Neuronal stem cell (in vitro differentiated cells): ENCODE measurements at regions not wholly inside any gene's neighbourhood (a gene's known extent, or its start where the extent isn't known, plus 50 kb on each side); places are given as distances from the start of the nearest gene placed in this dataset.
"Not testable (repeated sequence)": the region's sequence is repeated elsewhere in the genome, so short reads cannot be mapped to it uniquely, and the experiment has no call there.

ENCODE experiments used
- DNase-seq: peaks from one replicate; pipeline ENCODE4 v3.0.0-alpha.2; 2013; ENCODE audit warnings: low spot score
- H2AFZ ChIP-seq: one replicate; pipeline ENCODE4 v1.6.1; 2013; ENCODE audit warnings: mild to moderate bottlenecking, low read length, inconsistent platforms
- H2AK5ac ChIP-seq: 2 replicates; pipeline ENCODE4 v1.6.1; 2013; ENCODE audit warnings: low read depth, mild to moderate bottlenecking, inconsistent platforms, low read length, moderate library complexity, mixed read lengths
- H2BK120ac ChIP-seq: 2 replicates; pipeline ENCODE4 v1.6.1; 2013; ENCODE audit warnings: low read depth, mild to moderate bottlenecking, inconsistent platforms, low read length, moderate library complexity, mixed read lengths
- H2BK12ac ChIP-seq: one replicate; pipeline ENCODE4 v1.6.1; 2013; ENCODE audit warnings: low read length, inconsistent platforms
- H2BK15ac ChIP-seq: 2 replicates; pipeline ENCODE4 v1.6.1; 2013; ENCODE audit warnings: mild to moderate bottlenecking, low read length, inconsistent platforms, mixed read lengths
- H2BK5ac ChIP-seq: one replicate; pipeline ENCODE4 v1.6.1; 2013; ENCODE audit warnings: inconsistent platforms, mild to moderate bottlenecking, low read length, moderate library complexity
- H3K14ac ChIP-seq: one replicate; pipeline ENCODE4 v1.6.1; 2013; ENCODE audit warnings: low read length, inconsistent platforms
- H3K18ac ChIP-seq: 2 replicates; pipeline ENCODE4 v1.6.1; 2013; ENCODE audit warnings: low read length, inconsistent platforms
- H3K23ac ChIP-seq: 2 replicates; pipeline ENCODE4 v1.6.1; 2013; ENCODE audit warnings: low read depth, mild to moderate bottlenecking, mixed read lengths, low read length, inconsistent platforms; ENCODE audit not compliant: poor library complexity
- H3K27ac ChIP-seq: replicated peaks from 3 replicates; pipeline ENCODE4 v1.5.1; 2013; ENCODE audit warnings: low read length, inconsistent platforms
- H3K27me3 ChIP-seq, 3 experiments: 2 replicates each; pipeline ENCODE4 v1.6.1; 2013; ENCODE audit warnings: low read length in 3 of 3, mild to moderate bottlenecking in 2 of 3, inconsistent platforms in 1 of 3, low read depth in 1 of 3, mixed read lengths in 1 of 3, moderate library complexity in 1 of 3; ENCODE audit not compliant: control insufficient read depth in 3 of 3, insufficient read depth in 3 of 3
- H3K36me3 ChIP-seq, 2 donors: replicated peaks in 1 of 2; 2 replicates each; pipeline ENCODE4 v1.6.1; 2013; ENCODE audit warnings: low read length in 2 of 2; ENCODE audit not compliant: control insufficient read depth in 2 of 2, insufficient read depth in 2 of 2
- H3K4ac ChIP-seq: 2 replicates; pipeline ENCODE4 v1.6.1; 2013; ENCODE audit warnings: inconsistent platforms, mild to moderate bottlenecking, low read length, moderate library complexity
- H3K4me1 ChIP-seq, 2 donors: 1 replicate in 1 of 2; 2 replicates in 1 of 2; pipeline ENCODE4 v1.6.1; 2013; ENCODE audit warnings: low read length in 2 of 2, low read depth in 1 of 2; ENCODE audit not compliant: control insufficient read depth in 2 of 2, insufficient read depth in 1 of 2
- H3K4me2 ChIP-seq: one replicate; pipeline ENCODE4 v1.6.1; 2013; ENCODE audit warnings: mild to moderate bottlenecking, low read length, inconsistent platforms; ENCODE audit not compliant: insufficient read depth, poor library complexity, severe bottlenecking
- H3K4me3 ChIP-seq, 2 donors: 2 replicates each; pipeline ENCODE4 v1.5.1; 2013; ENCODE audit warnings: low read length in 2 of 2, mild to moderate bottlenecking in 2 of 2, inconsistent platforms in 1 of 2, moderate library complexity in 1 of 2
- H3K79me1 ChIP-seq: one replicate; pipeline ENCODE4 v1.6.1; 2013; ENCODE audit warnings: low read depth, mild to moderate bottlenecking, inconsistent platforms, low read length, moderate library complexity
- H3K9ac ChIP-seq: one replicate; pipeline ENCODE4 v1.6.1; 2013; ENCODE audit warnings: mild to moderate bottlenecking, low read depth, low read length, inconsistent platforms; ENCODE audit not compliant: poor library complexity
- H3K9me3 ChIP-seq, 2 donors: replicated peaks in 1 of 2; 2 replicates each; pipeline versions ENCODE3 to v1.6.1; 2013; ENCODE audit warnings: low read length in 2 of 2, mild to moderate bottlenecking in 2 of 2, inconsistent platforms in 1 of 2, low read depth in 1 of 2, mixed read lengths in 1 of 2, moderate library complexity in 1 of 2; ENCODE audit not compliant: control insufficient read depth in 2 of 2, insufficient read depth in 1 of 2
- H4K8ac ChIP-seq: one replicate; pipeline ENCODE4 v1.6.1; 2013; ENCODE audit warnings: low read depth, mild to moderate bottlenecking, inconsistent platforms, low read length, moderate library complexity
- H4K91ac ChIP-seq: one replicate; pipeline ENCODE4 v1.6.1; 2013; ENCODE audit warnings: low read length, low read depth, mild to moderate bottlenecking, inconsistent platforms; ENCODE audit not compliant: poor library complexity
- WGBS, 2 donors: extraction: QIAGEN DNeasy Blood & Tissue Kit; methylation state at CpG; one replicate each; pipeline ENCODE4 v1.1.7; 2013; ENCODE audit warnings: missing lambda C conversion rate in 2 of 2, mixed read lengths in 1 of 2; ENCODE audit not compliant: insufficient read length in 2 of 2, insufficient replicate concordance in 1 of 2; ENCODE audit errors: extremely low coverage in 2 of 2; 5-methylcytosine and 5-hydroxymethylcytosine counted together

- Histone ChIP-seq H3K27me3 (no peaks in the 10 kb centered on the region), H2BK120ac (no peak overlapping the region), H3K4me2 (no peak overlapping the region), H3K4me3 (no peak overlapping the region), H4K8ac (no peak overlapping the region), H3K14ac (no peak overlapping the region), H3K9me3 (no peaks in the 10 kb centered on the region), H2BK5ac (no peak overlapping the region), H4K91ac (no peak overlapping the region), H2AFZ (no peak overlapping the region), H3K4me1 (no peaks in the 10 kb centered on the region), H3K79me1 (no peaks in the 10 kb centered on the region), H3K23ac (no peak overlapping the region), H2AK5ac (no peak overlapping the region), H3K18ac (no peak overlapping the region), H3K4ac (no peak overlapping the region), H3K36me3 (no peaks in the 10 kb centered on the region), H3K9ac (no peak overlapping the region), H2BK12ac (no peak overlapping the region), H3K27ac (no peak overlapping the region), H2BK15ac (no peak overlapping the region)
- DNase-seq, result no peak
- no CpG with 5 or more reads among the region's 3 CpGs for WGBS, 2 donors
Measured at GRCh38 chr2:56590611-56591010, 406.8 kb downstream of the CCDC85A start.

DNA sequence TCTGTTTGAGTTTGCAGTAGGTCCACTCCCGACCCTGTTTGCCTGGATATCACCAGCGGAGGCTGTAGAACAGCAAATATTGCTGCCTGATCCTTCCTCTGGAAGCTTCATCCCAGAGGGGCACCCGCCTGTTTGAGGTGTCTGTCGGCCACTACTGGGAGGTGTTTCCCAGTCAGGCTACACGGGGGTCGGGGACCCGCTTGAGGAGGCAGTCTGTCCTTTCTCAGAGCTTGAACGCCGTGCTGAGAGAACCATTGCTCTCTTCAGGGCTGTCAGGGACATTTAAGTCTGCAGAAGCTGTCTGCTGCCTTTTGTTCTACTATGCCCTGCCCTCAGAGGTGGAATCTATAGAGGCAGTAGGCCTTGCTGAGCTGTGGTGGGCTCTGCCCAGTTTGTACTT, 422.3 kb downstream of the CCDC85A start:
- H3K4me1 ChIP-seq, H3K9ac ChIP-seq, H2AFZ ChIP-seq, H3K4ac ChIP-seq, H2AK5ac ChIP-seq, H3K27me3 ChIP-seq, H2BK12ac ChIP-seq, H2BK5ac ChIP-seq, H2BK120ac ChIP-seq, H3K27ac ChIP-seq, H3K9me3 ChIP-seq, DNase-seq, H3K23ac ChIP-seq, H4K8ac ChIP-seq, H2BK15ac ChIP-seq, H3K36me3 ChIP-seq, H3K18ac ChIP-seq, H4K91ac ChIP-seq, H3K14ac ChIP-seq, H3K4me2 ChIP-seq, H3K79me1 ChIP-seq, H3K4me3 ChIP-seq: not testable (repeated sequence)
- no CpG with 5 or more reads among the region's 9 CpGs for WGBS, 2 donors

DNA sequence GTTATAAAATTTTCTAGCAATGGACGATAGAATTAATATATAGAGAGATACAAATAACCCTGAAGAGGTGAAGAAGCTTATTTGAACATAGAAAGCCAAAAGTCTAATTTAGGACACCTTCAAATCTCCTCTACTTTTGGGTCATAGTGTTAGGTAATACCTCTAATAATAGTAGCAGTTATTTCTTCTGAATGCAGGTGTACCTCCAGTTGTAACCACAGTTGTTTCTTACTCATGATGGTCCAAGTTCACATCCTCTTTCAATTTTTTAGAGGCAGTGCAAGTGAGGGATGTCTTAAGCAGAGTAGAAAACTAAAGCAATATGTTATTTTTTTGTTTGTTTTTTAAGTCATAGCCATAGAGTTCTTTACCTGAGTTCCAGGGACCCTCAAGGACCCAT, 429.5 kb downstream of the CCDC85A start:
- WGBS, 2 donors, result no CpG with 5 or more reads among the region's 1 CpG

GRCh38 chr2:56613920-56614319, 430.1 kb downstream of the CCDC85A start:
- Histone ChIP-seq H3K23ac (no peak overlapping the region), H3K27me3 (no peaks in the 10 kb centered on the region), H3K79me1 (no peaks in the 10 kb centered on the region), H2BK15ac (no peak overlapping the region), H2BK5ac (no peak overlapping the region), H2AK5ac (no peak overlapping the region), H4K91ac (no peak overlapping the region), H3K9me3 (no peaks in the 10 kb centered on the region), H4K8ac (no peak overlapping the region), H2AFZ (no peak overlapping the region), H3K4me2 (no peak overlapping the region), H3K4me3 (no peak overlapping the region), H3K36me3 (no peaks in the 10 kb centered on the region), H3K14ac (no peak overlapping the region), H3K9ac (no peak overlapping the region), H3K4ac (no peak overlapping the region), H2BK120ac (no peak overlapping the region), H3K27ac (no peak overlapping the region), H3K18ac (no peak overlapping the region), H3K4me1 (no peaks in the 10 kb centered on the region), H2BK12ac (no peak overlapping the region)
- no CpG with 5 or more reads among the region's 1 CpG for WGBS, 2 donors
- DNase-seq, result no peak

More for the DNA sequence above, 429.5 kb downstream of the CCDC85A start:
- Histone ChIP-seq H3K23ac (no peak overlapping the region), H3K9me3 (no peaks in the 10 kb centered on the region), H3K4me2 (no peak overlapping the region), H3K4me3 (no peak overlapping the region), H3K14ac (no peak overlapping the region), H2BK12ac (no peak overlapping the region), H4K91ac (no peak overlapping the region), H2AFZ (no peak overlapping the region), H2BK120ac (no peak overlapping the region), H3K18ac (no peak overlapping the region), H2BK15ac (no peak overlapping the region), H3K36me3 (no peaks in the 10 kb centered on the region), H3K4ac (no peak overlapping the region), H3K9ac (no peak overlapping the region), H4K8ac (no peak overlapping the region), H3K79me1 (no peaks in the 10 kb centered on the region), H2AK5ac (no peak overlapping the region), H3K4me1 (no peaks in the 10 kb centered on the region), H2BK5ac (no peak overlapping the region), H3K27ac (no peak overlapping the region), H3K27me3 (no peaks in the 10 kb centered on the region)
- DNase-seq, result no peak
